GM18502 (cell line): ENCODE measurements at regions not wholly inside any gene's neighbourhood (a gene's known extent, or its start where the extent isn't known, plus 50 kb on each side); places are given as distances from the start of the nearest gene placed in this dataset.
"Not testable (repeated sequence)": the region's sequence is repeated elsewhere in the genome, so short reads cannot be mapped to it uniquely, and the experiment has no call there.

Experiments used
- ATAC-seq: cut with Tn5 transposase; IDR thresholded peaks from one replicate; pipeline ENCODE4 v1.9.1; 2021; ENCODE audit warnings: mild to moderate bottlenecking; ENCODE audit not compliant: unreplicated experiment, poor library complexity

DNA sequence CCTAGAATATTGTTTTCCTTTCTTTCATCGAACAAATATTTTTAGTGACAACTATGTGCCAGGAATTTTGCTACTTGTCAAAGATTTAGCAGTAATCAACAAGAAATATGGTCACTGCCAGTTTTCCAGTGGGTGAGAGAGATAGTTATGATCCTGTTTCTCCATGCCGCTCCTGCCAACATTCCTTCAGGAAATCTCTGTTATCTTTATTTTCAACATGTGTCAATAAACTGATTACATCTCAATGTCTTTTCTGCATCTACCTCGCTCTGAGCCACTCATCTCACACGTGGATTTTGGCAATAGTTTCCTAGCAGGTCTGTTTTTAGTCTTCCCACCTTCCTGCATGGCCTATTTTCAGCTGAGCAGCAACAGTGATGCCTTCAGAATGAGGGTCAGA lies 650.0 kb upstream of the STXBP6 start:
- ATAC-seq = no peak

- no peak for ATAC-seq
Measured at GRCh38 chr14:25698111-25698510, 648.2 kb upstream of the STXBP6 start.

DNA sequence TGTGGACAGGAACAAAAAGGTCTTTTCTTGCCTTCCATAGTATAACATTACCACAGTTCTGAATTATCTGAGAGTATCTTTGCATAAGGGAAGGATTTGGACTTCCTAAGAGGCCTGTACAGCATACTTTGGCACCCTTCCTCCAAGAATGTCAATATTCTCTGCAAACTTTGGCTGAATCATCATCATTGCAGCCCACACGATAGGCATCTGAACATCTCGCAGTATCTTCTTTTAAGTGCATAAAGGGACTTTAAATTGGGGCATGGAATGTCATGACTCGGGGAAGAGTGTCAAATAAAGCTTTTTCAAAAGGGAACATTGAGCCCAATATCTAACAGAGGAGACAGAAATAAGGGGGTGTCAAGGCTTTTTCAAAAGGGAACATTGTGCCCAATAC lies 646.2 kb upstream of the STXBP6 start:
- no peak for ATAC-seq

GRCh38 chr14:25685004-25685403 lies 635.1 kb upstream of the STXBP6 start:
- no peak for ATAC-seq

DNA sequence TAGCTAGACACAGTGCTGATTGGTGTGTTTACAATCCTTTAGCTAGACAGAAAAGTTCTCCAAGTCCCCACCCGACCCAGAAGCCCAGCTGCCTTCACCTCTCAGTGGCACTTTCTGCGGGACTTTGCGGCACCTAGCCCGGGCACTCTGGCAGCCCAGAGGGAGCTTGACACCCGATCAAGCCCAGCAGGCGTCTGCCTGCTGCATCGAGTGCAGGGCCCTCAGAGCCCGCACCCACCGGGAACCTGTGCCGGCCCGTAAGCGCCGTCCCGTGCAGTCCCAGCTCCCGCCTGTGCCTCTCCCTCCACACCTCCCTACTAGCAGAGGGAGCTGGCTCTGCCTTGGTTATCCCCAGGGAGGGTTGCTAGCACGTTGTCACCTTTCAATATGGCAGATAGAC lies 631.0 kb upstream of the STXBP6 start:
- no peak for ATAC-seq

DNA sequence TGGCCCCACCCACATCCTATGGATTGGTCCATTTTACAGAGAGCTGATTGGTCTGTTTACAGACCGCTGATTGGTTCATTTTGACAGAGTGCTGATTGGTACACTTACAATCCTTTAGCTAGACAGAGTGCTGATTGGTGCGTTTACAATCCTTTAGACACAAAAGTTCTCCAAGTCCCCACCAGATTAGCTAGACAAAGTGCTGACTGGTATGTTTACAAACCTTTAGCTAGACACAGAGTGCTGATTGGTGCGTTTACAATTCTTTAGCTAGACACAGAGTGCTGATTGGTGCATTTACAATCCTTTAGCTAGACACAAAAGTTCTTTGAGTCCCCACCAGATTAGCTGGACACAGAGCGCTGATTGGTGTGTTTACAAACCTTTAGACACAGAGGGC lies 630.6 kb upstream of the STXBP6 start:
- ATAC-seq = not testable (repeated sequence)

DNA sequence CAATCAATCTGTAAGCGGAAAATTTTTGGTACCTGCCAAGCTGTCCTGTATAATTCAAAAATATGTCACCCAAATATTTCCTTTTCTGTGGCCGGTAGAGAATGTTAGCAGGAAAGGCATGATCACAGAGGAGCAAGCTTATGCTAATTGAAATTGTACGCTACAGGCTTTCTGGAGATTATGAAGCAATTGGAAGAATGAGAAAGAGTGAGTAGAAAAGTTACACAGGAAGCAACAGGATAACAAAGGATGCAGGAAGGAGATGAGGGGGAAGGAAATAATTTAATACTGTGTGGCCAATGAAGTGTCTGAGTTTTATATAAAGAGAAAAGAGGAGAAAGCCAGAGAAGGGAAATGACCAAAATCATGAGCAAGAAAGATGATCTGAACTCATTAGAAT lies 627.2 kb upstream of the STXBP6 start:
- no peak for ATAC-seq

DNA sequence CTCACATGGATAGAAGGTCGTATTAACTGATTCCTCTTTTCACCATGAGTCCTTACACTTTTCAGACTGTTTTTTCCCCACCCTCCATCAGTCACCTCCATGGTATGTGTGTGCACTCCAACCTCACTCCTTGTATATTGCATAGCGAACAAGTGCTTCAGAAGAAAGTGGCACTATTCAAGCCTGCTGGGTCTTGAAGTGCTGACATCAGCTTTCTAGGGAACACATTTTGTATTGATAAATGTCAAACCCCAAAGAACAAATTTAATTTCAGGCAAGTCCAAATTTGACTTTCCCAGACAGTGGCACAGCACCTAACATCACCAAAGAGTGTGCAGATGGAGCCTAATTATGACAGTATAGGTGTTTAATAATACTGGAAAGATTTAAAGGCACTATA lies 617.4 kb upstream of the STXBP6 start:
- ATAC-seq = no peak

DNA sequence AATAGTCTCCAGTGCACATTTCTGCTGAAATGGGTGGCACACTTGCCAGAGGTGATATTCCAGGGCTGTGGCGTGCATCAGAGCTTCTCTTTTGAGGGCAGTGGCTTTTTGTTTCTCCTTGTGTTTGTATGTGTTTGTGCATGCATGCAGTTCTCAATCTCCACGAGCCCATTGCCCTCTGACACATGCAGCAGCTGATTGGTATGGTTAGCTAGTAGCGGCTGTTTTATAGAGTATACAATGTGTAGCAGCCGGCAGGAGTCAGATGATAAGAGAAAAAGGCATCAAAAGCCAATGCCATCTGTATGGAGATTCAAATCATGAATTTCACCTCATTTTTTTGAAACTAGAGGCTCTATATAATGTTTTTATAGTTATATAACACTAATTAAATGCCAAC lies 616.9 kb upstream of the STXBP6 start:
- no peak for ATAC-seq

- no peak for ATAC-seq
Measured at GRCh38 chr14:25658988-25659387, 609.0 kb upstream of the STXBP6 start.

DNA sequence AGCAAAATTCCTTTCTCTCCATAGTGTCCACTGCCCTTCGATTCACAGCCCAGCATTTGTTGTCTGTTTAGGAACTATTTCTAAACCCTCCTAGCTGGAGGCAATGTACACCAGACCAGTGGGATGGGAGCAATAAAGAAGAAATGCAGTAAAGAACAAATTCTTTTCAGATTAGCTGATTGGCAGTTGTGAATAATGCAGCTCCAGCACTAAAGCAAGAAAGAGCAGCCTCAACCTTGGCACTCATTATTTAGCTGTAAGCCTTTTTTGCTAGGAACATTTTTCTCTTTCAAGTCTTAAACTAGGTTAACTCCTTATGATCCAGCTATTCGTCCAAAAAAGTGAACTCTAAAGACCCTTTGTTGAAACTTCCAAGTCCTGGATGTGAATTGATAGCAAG lies 580.5 kb upstream of the STXBP6 start:
- no peak for ATAC-seq

DNA sequence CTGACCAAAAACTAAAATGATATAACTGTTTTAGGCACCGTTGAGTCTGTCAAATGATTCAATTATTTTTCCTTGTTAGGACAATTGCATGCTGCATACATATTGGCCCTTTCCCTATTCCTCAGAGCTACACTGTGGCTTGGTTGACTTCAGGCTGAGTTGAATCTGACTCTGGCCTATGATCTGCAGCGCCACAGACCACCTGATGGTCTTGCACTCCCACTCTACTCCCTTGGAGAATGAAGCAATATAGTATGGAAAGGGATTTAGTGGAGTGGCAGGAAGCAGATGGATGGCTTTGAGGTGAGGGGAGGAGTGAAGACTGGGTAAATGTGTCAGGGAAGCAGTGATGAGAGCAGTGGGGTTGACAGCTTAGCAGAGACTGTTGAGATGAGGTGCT lies 579.0 kb upstream of the STXBP6 start:
- ATAC-seq = no peak

GRCh38 chr14:25628390-25628789 lies 578.4 kb upstream of the STXBP6 start:
- no peak for ATAC-seq

DNA sequence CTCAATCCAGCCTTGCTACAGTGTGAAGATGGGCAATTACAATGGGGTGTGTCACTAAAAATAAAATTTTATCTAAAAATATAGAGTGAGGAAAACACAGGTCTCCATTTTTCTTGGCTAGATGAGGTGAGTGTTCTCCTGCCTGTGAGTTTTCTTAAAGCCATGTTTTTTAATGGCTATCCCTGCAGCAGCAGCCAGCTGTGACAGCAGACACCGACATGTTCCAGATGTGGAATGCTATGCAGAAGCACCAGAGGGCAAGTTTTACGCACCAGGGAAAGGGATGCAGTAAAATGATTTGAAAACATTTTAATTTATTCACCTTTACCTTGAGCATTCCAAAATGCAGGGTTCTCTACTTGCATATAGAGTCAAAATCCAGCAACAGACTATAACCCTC lies 577.0 kb upstream of the STXBP6 start:
- no peak for ATAC-seq

DNA sequence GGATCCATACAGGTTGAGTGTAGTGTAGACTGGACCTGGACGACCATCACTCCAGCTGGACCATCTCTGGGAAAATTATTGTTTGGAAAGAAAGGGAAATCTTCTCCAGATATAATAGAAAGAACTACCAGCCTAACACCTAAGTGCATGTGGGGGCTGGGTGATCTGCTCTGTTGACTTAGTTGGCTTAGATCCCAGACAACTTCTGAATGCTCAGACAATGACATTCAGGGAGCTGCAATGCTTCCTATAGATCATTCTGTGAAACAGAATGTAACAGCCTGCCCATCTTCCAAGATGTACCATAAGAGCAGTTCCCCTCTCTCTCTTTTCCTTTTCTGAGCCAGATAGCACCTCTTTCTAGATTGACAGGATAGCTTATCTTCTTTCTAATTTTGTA lies 572.8 kb upstream of the STXBP6 start:
- ATAC-seq = no peak

- no peak for ATAC-seq
Measured at GRCh38 chr14:25620515-25620914, 570.6 kb upstream of the STXBP6 start.

DNA sequence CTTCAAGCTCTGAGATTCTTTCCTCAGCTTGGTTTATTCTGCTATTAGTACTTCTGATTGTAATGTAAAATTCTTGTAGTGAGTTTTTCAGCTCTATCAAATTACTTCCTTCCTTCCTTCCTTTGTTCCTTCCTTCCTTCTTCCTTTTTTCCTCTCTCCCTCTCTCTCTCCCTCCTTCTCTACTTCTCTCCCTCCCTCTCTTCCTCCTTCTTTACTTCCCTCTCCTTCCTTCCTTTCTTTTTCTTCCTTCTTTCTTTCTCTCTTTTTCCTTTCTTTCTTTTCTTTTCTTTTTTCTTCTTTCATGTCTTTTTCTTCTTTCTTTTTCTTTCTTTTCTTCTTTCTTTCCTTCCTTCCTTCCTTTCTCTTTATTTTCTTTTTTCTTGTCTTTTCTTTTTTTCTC lies 565.2 kb upstream of the STXBP6 start:
- no peak for ATAC-seq

GRCh38 chr14:25607192-25607591 lies 557.2 kb upstream of the STXBP6 start:
- no peak for ATAC-seq

DNA sequence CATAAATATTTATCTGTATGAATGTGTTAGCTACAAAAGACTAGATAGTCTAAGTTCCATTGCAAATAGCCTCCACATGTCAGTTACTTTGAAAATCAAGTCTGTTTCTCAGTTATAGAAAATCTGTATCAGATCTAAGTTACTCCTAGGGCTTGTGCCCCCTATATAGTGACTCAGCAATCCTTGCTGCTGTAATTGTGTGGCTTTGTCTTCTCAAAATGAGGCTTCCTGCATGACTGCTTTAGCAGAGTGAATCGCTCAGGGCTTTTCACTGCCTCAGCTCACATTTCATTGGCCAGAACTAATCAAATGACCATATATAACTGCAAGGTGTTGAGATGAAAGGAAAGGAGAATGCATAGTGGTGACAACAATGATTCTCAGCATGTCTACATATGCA lies 552.2 kb upstream of the STXBP6 start:
- ATAC-seq = no peak

- ATAC-seq = no peak
Measured at GRCh38 chr14:25588751-25589150, 538.8 kb upstream of the STXBP6 start.

- no peak for ATAC-seq
Measured at GRCh38 chr14:25574628-25575325, 524.8 kb upstream of the STXBP6 start.

DNA sequence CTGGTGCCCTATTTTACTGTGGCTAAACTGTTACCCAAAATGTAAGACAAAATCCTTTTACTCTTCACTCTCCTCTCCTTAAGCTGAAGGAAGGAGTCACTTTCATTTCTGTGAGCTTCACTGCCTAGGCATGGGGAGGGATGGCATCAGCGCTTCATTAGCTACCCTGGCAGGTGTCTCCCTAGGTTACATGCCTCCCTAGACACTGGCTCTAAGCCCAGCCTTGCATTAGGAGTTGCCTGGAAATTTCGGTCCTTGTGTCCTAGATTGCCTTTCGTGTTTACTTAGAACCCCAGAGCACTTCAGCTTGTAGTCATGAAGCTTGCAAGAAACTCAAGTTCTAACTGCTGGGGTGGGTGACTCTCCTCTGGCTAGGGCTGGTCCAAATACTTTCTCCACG lies 520.5 kb upstream of the STXBP6 start:
- ATAC-seq = no peak

DNA sequence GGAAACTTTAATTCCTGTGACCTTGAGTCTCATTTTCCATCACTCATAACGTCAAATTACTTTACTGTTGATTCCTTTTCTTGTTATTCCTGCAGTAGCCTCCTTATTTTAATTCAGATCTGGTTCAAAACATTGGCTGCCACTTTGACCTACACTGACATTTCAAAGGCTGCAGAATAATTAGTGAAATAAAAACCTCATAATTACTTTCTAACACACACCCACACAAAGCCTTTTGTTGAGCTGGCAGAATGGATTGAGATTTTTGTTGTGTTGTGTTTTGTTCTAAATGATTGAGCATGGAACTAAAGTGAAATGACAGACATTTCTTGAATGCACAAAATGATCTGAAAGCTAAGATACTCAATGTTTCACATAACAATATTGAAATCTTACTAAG lies 507.5 kb upstream of the STXBP6 start:
- no peak for ATAC-seq
